HL-60 (cell line): ENCODE measurements at regions not wholly inside any gene's neighbourhood (a gene's known extent, or its start where the extent isn't known, plus 50 kb on each side); places are given as distances from the start of the nearest gene placed in this dataset.

Experiments used
- DNase-seq, 2 experiments: peaks; one replicate each; pipeline ENCODE4 v3.0.0-alpha.2; 2010 to 2020; ENCODE audit warnings: low read depth in 1 of 2, low spot score in 1 of 2
- H3K27ac ChIP-seq: fragments of 250-450 bp; sonication (Bioruptor Pico); replicated peaks from 2 replicates; pipeline ENCODE4 v1.5.1; 2020; ENCODE audit warnings: mild to moderate bottlenecking, moderate library complexity
- H3K27me3 ChIP-seq: fragments of 250-450 bp; sonication (Bioruptor Pico); 2 replicates; pipeline ENCODE4 v1.5.1; 2021; ENCODE audit warnings: mild to moderate bottlenecking, moderate library complexity; ENCODE audit not compliant: insufficient read depth, poor library complexity, severe bottlenecking
- H3K4me3 ChIP-seq: replicated peaks from 2 replicates; pipeline ENCODE4 v1.5.1; 2011; ENCODE audit warnings: mild to moderate bottlenecking, control low read depth, low read length; ENCODE audit not compliant: insufficient read depth
- GABPA ChIP-seq: IDR thresholded peaks from 2 replicates; pipeline ENCODE4 v1.6.1; 2012; ENCODE audit warnings: low read depth
- POLR2AphosphoS5 ChIP-seq: IDR thresholded peaks from 2 replicates; pipeline ENCODE4 v1.6.1; 2012; ENCODE audit warnings: low read depth
- SPI1 ChIP-seq: IDR thresholded peaks from 2 replicates; pipeline ENCODE4 v1.6.1; 2012; ENCODE audit warnings: low read depth, mild to moderate bottlenecking, borderline replicate concordance
- TF ChIP-seq, protein P1 (sequence below): IDR thresholded peaks from 2 replicates; pipeline ENCODE4 v1.6.1; 2012; ENCODE audit warnings: low read depth; ENCODE audit not compliant: insufficient replicate concordance
- TF ChIP-seq, protein P2 (sequence below): IDR thresholded peaks from one replicate; pipeline ENCODE4 v1.5.1; 2011; ENCODE audit warnings: low read length, control low read depth, inconsistent platforms; ENCODE audit not compliant: insufficient read depth

DNA sequence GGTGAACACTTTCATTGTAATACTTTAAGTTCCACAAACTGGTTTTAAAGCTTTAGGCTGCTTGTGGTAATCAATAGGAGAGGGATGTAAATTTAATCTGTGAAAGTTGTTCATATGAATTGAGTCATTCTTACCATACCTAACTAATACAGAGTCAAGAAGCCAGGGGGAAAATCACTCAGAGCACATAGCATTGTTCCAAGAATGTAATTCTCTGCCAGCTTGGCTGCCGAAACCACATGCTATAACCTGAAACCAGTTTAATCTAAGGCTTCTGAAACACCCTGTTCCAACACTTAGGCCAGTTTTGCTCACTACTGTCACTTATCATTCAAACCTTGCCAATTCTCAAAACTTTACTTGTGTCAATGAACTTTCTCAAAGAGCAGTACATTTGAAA lies 528.8 kb upstream of the GRAMD2B start:
- Histone ChIP-seq H3K27me3 (no peaks in the 10 kb centered on the region), H3K4me3 (no peak overlapping the region), H3K27ac (no peak overlapping the region)
- TF ChIP-seq, protein P1, sequence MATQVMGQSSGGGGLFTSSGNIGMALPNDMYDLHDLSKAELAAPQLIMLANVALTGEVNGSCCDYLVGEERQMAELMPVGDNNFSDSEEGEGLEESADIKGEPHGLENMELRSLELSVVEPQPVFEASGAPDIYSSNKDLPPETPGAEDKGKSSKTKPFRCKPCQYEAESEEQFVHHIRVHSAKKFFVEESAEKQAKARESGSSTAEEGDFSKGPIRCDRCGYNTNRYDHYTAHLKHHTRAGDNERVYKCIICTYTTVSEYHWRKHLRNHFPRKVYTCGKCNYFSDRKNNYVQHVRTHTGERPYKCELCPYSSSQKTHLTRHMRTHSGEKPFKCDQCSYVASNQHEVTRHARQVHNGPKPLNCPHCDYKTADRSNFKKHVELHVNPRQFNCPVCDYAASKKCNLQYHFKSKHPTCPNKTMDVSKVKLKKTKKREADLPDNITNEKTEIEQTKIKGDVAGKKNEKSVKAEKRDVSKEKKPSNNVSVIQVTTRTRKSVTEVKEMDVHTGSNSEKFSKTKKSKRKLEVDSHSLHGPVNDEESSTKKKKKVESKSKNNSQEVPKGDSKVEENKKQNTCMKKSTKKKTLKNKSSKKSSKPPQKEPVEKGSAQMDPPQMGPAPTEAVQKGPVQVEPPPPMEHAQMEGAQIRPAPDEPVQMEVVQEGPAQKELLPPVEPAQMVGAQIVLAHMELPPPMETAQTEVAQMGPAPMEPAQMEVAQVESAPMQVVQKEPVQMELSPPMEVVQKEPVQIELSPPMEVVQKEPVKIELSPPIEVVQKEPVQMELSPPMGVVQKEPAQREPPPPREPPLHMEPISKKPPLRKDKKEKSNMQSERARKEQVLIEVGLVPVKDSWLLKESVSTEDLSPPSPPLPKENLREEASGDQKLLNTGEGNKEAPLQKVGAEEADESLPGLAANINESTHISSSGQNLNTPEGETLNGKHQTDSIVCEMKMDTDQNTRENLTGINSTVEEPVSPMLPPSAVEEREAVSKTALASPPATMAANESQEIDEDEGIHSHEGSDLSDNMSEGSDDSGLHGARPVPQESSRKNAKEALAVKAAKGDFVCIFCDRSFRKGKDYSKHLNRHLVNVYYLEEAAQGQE, result no peak
- TF ChIP-seq POLR2AphosphoS5 (no peak), SPI1 (no peak), GABPA (no peak)
- TF ChIP-seq, protein P2, sequence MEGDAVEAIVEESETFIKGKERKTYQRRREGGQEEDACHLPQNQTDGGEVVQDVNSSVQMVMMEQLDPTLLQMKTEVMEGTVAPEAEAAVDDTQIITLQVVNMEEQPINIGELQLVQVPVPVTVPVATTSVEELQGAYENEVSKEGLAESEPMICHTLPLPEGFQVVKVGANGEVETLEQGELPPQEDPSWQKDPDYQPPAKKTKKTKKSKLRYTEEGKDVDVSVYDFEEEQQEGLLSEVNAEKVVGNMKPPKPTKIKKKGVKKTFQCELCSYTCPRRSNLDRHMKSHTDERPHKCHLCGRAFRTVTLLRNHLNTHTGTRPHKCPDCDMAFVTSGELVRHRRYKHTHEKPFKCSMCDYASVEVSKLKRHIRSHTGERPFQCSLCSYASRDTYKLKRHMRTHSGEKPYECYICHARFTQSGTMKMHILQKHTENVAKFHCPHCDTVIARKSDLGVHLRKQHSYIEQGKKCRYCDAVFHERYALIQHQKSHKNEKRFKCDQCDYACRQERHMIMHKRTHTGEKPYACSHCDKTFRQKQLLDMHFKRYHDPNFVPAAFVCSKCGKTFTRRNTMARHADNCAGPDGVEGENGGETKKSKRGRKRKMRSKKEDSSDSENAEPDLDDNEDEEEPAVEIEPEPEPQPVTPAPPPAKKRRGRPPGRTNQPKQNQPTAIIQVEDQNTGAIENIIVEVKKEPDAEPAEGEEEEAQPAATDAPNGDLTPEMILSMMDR, result no peak
- no peak for DNase-seq

DNA sequence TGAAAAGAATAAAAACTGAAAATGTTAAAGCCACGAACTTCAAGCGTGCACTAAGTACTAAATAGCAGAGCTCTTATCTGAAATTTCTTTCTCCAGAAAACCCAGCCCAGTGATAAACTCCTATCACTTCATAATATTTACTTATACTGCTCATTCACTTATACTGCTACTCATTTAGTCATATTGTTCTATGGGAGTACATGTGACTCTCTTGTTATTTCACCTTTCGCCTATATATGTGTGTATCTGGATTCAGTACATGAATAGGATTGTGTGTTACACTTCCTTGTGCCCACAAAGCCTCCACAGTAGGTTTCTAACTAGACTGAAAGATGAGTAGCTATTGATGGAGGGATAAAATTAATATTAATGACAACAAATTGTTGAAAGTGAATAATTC lies 526.8 kb upstream of the GRAMD2B start:
- Histone ChIP-seq H3K27ac (no peak overlapping the region), H3K27me3 (no peaks in the 10 kb centered on the region), H3K4me3 (no peak overlapping the region)
- no peak for DNase-seq
- no peak for TF ChIP-seq SPI1
- TF ChIP-seq, protein P1, result no peak
- TF ChIP-seq, protein P2, result no peak
- no peak for TF ChIP-seq GABPA
- no peak for TF ChIP-seq POLR2AphosphoS5

DNA sequence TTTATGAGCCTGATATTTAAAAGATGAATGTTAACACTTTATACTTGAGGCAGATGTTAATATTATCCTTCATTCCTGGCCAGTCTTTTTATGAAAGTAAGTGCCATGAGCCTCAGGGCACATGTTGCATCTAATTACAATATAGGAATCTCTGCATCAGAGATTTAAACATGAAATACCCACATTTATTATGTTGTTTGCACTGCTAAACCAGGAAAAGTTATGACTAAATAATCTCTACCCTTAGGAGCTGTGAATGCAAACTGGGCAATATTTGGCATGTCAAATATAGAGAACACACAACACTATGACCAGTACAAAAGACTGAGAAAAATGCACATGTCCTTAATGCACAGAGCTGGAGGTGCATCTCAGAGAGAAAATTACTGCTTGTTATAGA lies 526.1 kb upstream of the GRAMD2B start:
- DNase-seq, result no peak
- TF ChIP-seq SPI1 (no peak), POLR2AphosphoS5 (no peak), GABPA (no peak)
- TF ChIP-seq, protein P1, result no peak
- TF ChIP-seq, protein P2, result no peak
- Histone ChIP-seq H3K27ac (no peak overlapping the region), H3K27me3 (no peaks in the 10 kb centered on the region), H3K4me3 (no peak overlapping the region)
